SK-N-MC (cell line): ENCODE measurements at regions not wholly inside any gene's neighbourhood (a gene's known extent, or its start where the extent isn't known, plus 50 kb on each side); places are given as distances from the start of the nearest gene placed in this dataset.

Source experiments
- DNase-seq: peaks from one replicate; pipeline ENCODE4 v3.0.0-alpha.2; 2011; ENCODE audit warnings: low read depth, low spot score
- H3K27ac ChIP-seq: fragments of 200-600 bp; sonication (generic); 2 replicates; pipeline ENCODE4 v1.5.1; 2016; ENCODE audit warnings: mixed run types
- H3K36me3 ChIP-seq: fragments of 200-600 bp; sonication (generic); 2 replicates; pipeline ENCODE4 v1.6.1; 2017; ENCODE audit warnings: antibody characterized with exemption, low read length, mixed read lengths; ENCODE audit not compliant: insufficient read depth
- H3K4me3 ChIP-seq: fragments of 200-600 bp; sonication (generic); 2 replicates; pipeline ENCODE4 v1.5.1; 2016
- H3K9ac ChIP-seq: fragments of 200-600 bp; sonication (generic); 2 replicates; pipeline ENCODE4 v1.8.0; 2017; ENCODE audit warnings: mixed run types, mixed read lengths; ENCODE audit not compliant: insufficient read length
- H3K9me3 ChIP-seq: fragments of 200-600 bp; sonication (generic); 2 replicates; pipeline ENCODE4 v1.6.1; 2017; ENCODE audit warnings: low read depth, mild to moderate bottlenecking, antibody characterized with exemption, low read length, moderate library complexity, mixed read lengths
- EZH2 ChIP-seq: fragments of 200-600 bp; sonication (generic); IDR thresholded peaks from one replicate; pipeline ENCODE4 v1.6.1; 2017; ENCODE audit warnings: antibody characterized with exemption
- FOXP2 ChIP-seq: optimal IDR thresholded peaks from 2 replicates; pipeline ENCODE3; 2011; ENCODE audit warnings: mild to moderate bottlenecking, moderate library complexity; ENCODE audit not compliant: insufficient read depth; ENCODE audit errors: extremely low read length, control extremely low read depth
- POLR2AphosphoS5 ChIP-seq: IDR thresholded peaks from 2 replicates; pipeline ENCODE4 v1.6.1; 2012; ENCODE audit warnings: mild to moderate bottlenecking, low read depth, low read length, borderline replicate concordance

DNA sequence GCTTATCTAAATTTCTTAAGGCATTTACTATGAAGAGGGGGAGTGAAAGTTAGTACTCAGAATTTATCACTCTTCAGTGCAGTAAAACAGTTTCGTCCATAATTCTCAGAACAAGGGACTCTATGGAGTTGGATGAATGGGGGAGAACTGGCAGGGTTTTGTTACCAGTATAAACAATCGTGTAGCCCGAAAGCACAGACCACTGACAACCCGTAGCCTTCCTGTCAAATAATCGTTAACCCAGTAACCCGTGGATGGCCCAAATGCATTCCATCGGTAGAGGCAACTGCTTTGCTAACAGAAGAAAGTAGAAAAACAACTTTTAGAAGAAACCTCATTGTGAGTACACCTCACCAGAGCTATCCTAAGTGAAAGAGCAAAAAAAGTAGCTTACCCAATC lies 583.9 kb downstream of the NXPH1 start:
- no peak overlapping the region for H3K4me3 ChIP-seq
- no peak overlapping the region for H3K27ac ChIP-seq
- no peaks in the 10 kb centered on the region for H3K9me3 ChIP-seq
- DNase-seq, result no peak
- TF ChIP-seq EZH2, result no peak
- no peak for TF ChIP-seq POLR2AphosphoS5
- no peak for TF ChIP-seq FOXP2
- no peak overlapping the region for H3K9ac ChIP-seq
- no peaks in the 10 kb centered on the region for H3K36me3 ChIP-seq

GRCh38 chr7:9022456-9022855 lies 589.0 kb downstream of the NXPH1 start:
- TF ChIP-seq POLR2AphosphoS5 (no peak), FOXP2 (no peak), EZH2 (no peak)
- Histone ChIP-seq H3K27ac (no peak overlapping the region), H3K9me3 (no peaks in the 10 kb centered on the region), H3K9ac (no peak overlapping the region), H3K4me3 (no peak overlapping the region), H3K36me3 (no peaks in the 10 kb centered on the region)
- DNase-seq, result no peak

GRCh38 chr7:9023675-9024294 lies 590.4 kb downstream of the NXPH1 start:
- no peak for TF ChIP-seq FOXP2
- H3K4me3 ChIP-seq, result no peak overlapping the region
- no peak overlapping the region for H3K27ac ChIP-seq
- H3K9me3 ChIP-seq, result no peaks in the 10 kb centered on the region
- DNase-seq, result no peak
- H3K9ac ChIP-seq, result no peak overlapping the region
- no peaks in the 10 kb centered on the region for H3K36me3 ChIP-seq

DNA sequence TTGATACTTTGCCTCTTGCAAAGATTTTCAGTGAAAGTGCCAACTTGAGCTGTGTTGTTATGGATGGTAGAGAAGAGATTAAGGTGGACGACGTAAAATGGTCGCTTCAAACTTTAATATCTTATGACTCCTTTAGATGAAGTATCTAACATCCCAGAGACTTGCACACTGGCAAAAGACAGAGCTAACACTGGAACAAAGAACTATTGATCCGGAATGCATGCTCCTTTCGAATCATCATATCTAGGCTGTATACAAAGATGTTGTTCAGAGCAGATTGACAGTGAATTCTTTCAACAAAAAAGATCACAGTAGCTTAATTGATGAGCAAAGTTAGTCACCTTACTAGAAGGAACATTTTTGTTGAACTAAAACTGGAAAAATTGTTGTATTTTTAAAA lies 592.7 kb downstream of the NXPH1 start:
- Histone ChIP-seq H3K9me3 (no peaks in the 10 kb centered on the region), H3K9ac (no peak overlapping the region), H3K4me3 (no peak overlapping the region), H3K27ac (no peak overlapping the region), H3K36me3 (no peaks in the 10 kb centered on the region)
- TF ChIP-seq EZH2 (no peak), POLR2AphosphoS5 (no peak)
- DNase-seq, result no peak

GRCh38 chr7:9028012-9028411 lies 594.6 kb downstream of the NXPH1 start:
- no peaks in the 10 kb centered on the region for H3K9me3 ChIP-seq
- TF ChIP-seq EZH2, result no peak
- no peak for TF ChIP-seq POLR2AphosphoS5
- no peak for TF ChIP-seq FOXP2
- H3K9ac ChIP-seq, result no peak overlapping the region
- no peak overlapping the region for H3K4me3 ChIP-seq
- no peak for DNase-seq
- H3K36me3 ChIP-seq, result no peaks in the 10 kb centered on the region
- no peak overlapping the region for H3K27ac ChIP-seq

DNA sequence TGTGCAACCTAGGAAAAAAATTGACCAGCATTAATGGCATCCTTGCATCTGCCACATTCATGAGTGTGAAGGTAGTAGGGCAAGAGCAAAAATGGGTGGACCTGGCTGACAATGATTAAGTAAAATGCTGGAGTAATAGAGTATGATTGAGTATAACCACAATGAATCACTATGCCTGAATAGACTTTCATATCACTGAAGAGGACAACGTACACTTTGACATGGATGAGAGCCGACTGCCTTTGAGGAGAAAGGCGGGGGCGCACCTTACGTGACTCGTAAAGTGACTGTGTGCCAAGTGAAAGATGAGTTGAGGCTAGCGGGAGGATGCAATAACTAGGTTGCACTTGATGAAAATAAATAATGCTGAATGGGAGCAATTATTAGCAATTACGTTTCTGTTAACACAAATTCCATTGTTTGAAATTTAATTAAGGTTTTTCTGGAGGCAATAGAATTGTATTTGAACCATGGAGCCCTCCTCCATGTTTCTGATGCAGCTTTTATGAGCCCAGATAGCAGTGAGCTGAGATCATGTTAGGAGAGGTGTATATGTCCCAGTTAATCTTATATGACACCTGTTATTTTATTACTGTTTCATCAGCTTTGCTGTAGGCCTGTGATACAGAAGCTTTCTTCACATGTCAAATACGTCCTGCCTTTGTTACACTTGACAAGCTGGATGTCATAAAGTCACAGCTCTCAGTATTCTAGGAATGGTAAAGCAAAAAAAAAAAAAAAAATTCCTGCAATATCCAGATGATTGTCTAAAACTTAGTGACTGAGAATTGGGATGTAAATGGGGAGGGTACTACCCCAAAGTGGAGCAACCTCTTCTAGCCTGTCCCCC lies 596.5 kb downstream of the NXPH1 start:
- DNase-seq, result no peak
- Histone ChIP-seq H3K27ac (no peak overlapping the region), H3K9me3 (no peaks in the 10 kb centered on the region), H3K36me3 (no peaks in the 10 kb centered on the region), H3K9ac (no peak overlapping the region), H3K4me3 (no peak overlapping the region)
- TF ChIP-seq FOXP2, result no peak
- no peak for TF ChIP-seq POLR2AphosphoS5
- TF ChIP-seq EZH2, result no peak

- Histone ChIP-seq H3K36me3 (no peaks in the 10 kb centered on the region), H3K9me3 (no peaks in the 10 kb centered on the region), H3K9ac (no peak overlapping the region), H3K4me3 (no peak overlapping the region), H3K27ac (no peak overlapping the region)
- DNase-seq, result no peak
- TF ChIP-seq POLR2AphosphoS5, result no peak
- no peak for TF ChIP-seq EZH2
- no peak for TF ChIP-seq FOXP2
Observed at GRCh38 chr7:9030976-9031375, 597.6 kb downstream of the NXPH1 start.

GRCh38 chr7:9031386-9031785 lies 598.0 kb downstream of the NXPH1 start:
- no peaks in the 10 kb centered on the region for H3K9me3 ChIP-seq
- DNase-seq, result no peak
- H3K36me3 ChIP-seq, result no peaks in the 10 kb centered on the region
- H3K9ac ChIP-seq, result no peak overlapping the region
- no peak overlapping the region for H3K27ac ChIP-seq
- H3K4me3 ChIP-seq, result no peak overlapping the region
- TF ChIP-seq FOXP2 (no peak), EZH2 (no peak), POLR2AphosphoS5 (no peak)

DNA sequence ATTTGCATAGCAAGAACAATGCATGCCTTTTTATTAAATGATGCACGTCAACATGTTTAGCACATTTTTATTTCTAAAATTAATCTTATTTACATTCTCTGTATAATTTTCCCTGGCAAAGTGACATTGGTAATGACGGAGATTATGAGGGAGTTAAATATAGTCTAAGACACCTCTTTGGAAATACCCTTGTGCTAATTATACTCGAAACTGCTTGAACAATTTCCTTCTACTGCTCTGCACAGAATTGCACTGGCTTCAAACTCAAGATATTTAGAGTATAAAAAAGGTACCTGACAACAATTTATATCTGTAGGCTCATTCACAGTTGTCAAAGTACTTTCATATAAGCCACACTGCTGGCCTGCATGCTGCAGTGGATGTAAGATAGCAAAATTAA lies 602.7 kb downstream of the NXPH1 start:
- TF ChIP-seq EZH2 (no peak), FOXP2 (no peak), POLR2AphosphoS5 (no peak)
- DNase-seq, result no peak
- H3K36me3 ChIP-seq, result no peaks in the 10 kb centered on the region
- H3K4me3 ChIP-seq, result no peak overlapping the region
- no peak overlapping the region for H3K27ac ChIP-seq
- no peaks in the 10 kb centered on the region for H3K9me3 ChIP-seq
- H3K9ac ChIP-seq, result no peak overlapping the region
